ENCODE measurements at regions not wholly inside any gene's neighbourhood (a gene's known extent, or its start where the extent isn't known, plus 50 kb on each side); places are given as distances from the start of the nearest gene placed in this dataset.

DNA sequence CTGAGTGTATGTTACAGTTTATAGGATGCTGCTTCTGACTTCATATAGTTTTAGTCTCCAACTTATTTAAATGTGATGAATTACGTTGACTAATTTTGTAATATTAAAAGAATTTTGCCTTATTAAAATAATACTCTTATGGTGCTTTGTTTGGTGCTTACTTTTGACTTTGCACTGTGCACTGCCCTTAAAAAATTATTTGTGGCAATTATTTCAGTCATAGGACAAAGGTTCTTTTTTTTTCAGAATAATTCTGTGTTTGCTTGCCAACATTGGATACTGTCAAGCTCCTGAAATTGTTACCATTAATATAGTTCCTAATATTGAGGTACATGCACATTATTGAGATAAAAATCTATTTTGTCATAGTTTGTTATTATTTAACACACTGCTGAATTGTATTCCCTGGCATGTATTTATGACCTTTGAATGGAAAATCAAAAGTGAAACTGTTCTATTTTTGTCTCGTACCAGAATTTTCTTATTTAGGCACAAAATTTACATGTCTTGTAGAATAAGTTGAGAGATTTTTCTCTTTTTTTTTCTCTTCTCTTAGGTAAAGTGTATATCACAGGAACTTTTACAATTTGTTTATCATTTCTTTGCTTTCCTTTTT, 572.8 kb upstream of the KLHL29 start:
- no peak for DNase-seq (ENCODE audit: low read depth in 2 of 2)

DNA sequence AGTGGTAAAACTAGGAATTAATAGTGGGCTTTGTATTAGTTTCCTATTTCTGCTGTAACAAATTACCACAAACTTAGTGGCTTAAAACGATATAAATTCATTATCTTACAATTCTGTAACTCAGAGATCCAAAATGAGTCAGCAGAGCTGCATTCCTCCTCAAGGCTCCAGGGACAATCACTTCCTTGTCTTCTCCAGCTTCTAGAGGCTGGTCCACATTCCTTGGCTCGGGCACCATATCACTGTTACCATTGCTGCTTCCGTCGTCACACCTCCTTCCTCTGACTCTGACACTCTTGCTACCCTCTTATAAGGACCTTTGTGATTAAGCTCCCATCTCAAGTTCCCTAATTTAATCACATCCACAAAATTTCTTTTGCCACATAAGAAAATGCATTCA, 567.8 kb upstream of the KLHL29 start:
- DNase-seq (ENCODE audit: low read depth in 2 of 2) = no peak

DNA sequence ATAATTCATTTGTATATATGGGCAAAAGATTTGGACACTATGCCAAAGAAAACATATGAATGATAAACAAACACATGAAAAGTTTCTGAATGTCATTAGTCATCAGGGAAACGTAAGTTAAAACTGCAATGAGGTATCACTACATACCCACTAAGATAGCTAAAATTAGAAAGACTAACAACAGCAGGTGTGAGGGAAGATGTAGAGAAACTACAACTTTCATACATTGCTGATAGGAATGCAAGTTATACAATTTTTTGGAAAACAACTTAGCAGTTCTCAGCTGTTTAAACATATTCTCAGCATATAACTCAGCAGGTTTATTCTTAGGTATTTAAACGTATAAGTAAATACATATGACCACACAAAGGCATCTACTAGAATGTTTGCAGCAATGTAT, 563.5 kb upstream of the KLHL29 start:
- DNase-seq (ENCODE audit: low read depth in 2 of 2) = no peak

DNA sequence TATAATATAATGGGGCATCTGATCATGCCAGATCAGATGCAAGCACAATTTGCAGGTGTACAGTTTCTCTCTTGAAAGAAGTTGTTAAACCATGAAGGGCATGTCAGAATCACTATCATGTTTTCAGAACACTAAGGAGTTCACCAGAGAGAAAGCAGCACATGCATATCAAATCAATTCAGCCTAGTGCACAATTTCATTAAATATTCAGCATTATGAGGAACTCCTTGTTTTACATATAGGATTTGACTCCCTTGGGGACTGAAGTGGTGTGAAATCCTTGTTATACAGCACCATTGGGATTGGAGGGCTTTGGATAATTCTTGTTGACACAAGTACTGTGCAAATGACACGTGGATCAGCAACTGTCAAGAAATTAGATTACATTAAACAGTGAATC, 562.1 kb upstream of the KLHL29 start:
- no peak for DNase-seq (ENCODE audit: low read depth in 2 of 2)

DNA sequence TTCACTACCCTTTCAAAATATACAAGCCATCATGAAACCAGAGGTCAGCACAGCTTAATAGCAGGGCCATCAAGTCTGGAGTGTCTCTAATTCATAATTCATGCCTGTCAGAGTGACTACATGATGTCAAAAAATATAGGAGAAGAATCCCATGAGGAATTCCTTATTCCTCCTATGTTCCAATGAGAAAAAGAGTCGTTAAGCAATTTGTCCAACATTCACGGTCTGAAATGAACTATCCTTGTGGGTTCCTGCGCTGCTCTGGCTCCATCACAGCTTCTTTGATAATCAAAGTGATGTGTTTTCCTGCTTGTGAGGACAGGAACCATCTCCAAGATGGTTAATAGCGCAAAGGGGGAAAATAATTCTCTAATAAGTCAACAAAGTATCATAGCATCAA, 560.4 kb upstream of the KLHL29 start:
- no peak for DNase-seq (ENCODE audit: low read depth in 2 of 2)

DNA sequence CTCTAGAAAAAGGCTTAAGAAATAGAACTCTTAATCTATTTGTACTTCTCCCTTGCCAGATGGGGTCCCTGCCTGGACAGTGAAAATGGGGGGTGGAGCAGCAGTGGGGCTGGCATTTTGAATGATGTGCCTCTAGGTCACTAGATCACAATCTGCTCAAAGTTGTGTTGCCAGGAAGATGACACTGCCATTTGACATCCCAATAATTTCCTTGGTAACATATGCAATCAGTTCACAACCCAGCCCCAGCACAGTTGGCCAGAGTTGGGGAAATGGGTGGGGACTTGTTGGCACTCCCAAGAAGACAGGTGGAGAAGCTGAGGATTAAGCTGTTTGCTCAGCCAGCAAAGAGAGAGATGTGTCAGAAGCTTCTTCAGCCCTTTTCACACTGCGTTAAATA, 558.3 kb upstream of the KLHL29 start:
- no peak for DNase-seq (ENCODE audit: low read depth in 2 of 2)

DNA sequence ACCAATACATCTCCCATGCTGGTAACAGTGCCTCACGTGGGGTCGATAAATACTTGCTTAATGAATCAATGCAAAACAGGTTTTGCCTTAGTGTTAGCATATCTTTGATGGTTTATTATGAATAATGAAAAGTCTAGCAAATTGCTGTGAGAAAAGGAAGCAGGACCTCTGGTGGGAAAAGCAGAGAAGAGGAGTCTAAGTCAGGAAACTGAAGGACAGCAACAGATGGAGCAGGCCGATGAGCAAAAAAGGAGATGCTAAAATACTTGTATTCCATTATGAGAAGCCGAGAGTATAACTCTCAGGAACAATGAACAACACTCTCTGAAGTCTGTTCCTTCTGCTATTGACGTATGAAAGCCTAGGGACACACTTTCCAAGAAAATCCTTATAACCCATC, 555.2 kb upstream of the KLHL29 start:
- no peak for DNase-seq (ENCODE audit: low read depth in 2 of 2)

DNA sequence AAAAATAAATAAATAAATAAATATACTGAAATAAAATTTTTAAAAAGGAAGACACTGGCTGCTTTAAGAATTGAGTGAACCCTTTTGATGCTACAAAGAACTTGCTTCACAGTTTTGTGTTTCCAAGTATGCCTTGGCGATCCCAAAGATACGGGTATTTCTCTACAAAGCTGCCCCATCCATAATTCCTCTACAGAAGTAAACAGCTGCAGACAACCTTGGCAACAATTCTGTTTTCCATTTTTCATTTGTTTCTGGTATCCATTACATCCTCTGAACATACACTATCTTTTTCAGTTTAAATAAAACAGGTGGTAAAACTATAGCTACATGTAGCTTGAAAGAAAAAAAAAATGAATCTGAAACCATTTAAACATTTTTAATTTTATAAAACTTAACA, 552.8 kb upstream of the KLHL29 start:
- no peak for DNase-seq (ENCODE audit: low read depth in 2 of 2)

DNA sequence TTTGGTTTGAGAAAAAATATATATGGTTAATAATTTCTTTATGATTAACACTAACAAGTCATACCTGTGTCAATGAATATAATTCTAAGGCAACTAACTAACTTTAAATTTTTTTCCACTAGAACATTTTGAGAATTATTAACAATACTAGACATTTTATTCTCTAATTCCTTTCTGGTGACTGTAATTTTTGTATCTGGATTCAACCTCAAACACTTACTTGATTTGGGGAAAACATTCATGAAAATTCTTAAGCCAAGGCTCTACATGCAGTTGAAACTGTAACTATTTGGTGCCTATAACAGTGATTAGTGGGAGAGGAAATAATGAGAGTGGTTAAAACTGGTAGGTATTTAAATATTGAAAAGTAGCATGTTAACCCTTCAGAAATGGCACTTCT, 546.5 kb upstream of the KLHL29 start:
- DNase-seq (ENCODE audit: low read depth in 2 of 2) = no peak

DNA sequence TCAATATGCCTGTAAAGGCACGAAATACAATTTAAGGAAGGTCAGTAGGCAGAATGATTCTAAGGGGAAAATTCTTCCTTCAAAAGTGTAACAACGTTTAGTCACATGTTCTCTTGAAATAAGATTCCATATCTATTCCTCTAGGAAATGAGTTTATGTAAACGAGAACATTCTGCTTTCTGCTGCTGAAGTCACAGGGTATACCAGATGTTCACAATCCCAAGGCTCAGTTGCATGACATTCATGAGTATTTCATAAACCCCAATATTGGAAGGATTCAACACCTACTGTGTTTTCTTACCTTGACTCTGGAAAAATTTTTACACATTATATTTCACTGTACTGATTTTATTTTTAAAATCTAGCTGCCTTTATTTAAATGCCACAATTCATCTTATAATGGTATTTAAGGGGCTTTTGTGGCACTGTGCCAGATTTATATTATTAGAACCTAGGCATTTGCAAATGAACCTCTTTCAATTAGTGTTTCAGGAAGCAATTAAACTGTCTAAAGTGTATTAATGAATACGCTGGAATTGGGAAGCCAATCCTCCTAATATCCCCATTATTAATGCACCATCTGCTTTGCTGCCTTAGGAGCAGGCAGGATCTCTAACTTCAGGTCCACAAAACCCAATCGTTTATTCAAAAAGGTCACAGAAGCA, 542.6 kb upstream of the KLHL29 start:
- no peak for DNase-seq (ENCODE audit: low read depth in 2 of 2)

DNA sequence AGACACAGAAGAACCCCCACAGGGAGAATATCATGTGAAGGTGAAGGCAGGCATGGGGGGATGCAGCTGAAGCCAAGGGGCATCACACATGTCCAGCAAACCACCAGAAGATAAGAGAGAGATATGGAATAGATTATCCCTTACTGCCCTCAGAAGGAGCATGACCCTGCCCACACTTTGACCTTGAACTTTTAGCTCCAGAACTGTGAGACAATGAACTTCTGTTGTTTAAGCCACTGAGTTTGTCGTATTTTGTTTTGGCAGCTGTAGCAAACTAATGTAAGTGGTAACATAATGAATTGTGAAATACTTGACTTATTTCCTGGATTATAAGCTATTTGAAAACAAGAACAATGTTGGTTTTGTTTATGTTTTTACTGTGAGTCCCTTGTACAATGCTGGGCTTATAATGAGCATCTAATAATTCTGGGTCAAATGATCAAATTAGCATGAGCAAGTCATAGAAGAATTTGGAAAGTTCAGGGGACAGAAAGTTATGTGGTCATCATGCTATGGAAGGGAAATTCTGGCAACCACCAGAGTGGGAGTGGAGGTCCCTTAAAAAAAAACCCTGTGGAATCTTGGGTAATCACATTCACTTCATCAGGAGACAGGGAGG, 541.0 kb upstream of the KLHL29 start:
- DNase-seq (ENCODE audit: low read depth in 2 of 2) = no peak

DNA sequence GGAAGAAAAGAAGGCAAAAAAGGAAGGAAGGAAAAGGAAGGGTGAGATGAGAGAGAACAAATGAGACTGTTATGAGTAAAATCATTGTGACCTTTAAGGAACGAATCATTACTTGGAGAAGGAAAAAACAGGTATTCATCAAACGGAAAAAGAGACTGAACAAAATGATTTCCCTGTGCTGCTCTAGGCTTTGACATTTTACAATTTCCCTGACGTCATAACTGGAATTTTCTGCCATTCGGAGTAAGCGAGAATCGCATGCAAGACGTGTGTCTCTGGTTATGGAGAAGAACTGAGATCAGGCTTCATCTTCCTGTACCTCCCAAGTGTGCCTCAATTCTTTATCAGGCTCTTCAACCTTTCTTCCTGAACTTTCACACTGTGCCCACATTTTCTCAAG, 534.7 kb upstream of the KLHL29 start:
- no peak for DNase-seq (ENCODE audit: low read depth in 2 of 2)

DNA sequence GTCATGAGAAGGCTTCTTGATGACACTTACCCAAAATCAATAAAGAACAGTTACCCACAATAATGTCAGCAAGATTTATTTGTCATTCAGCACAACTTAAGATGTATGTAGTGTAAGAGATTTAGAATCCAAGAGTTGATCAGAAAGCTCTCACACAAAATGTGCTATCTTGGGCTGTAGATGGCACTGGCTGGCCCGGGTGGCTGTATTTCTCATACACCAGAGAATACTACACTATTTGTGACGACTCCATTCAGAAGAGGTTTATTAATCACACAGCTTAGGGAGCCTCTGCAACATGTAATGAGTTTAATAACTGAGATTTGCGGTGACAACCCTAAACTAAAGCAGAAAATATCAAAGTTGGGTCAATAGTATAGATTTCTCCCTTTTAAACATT, 530.4 kb upstream of the KLHL29 start:
- DNase-seq (ENCODE audit: low read depth in 2 of 2) = no peak

DNA sequence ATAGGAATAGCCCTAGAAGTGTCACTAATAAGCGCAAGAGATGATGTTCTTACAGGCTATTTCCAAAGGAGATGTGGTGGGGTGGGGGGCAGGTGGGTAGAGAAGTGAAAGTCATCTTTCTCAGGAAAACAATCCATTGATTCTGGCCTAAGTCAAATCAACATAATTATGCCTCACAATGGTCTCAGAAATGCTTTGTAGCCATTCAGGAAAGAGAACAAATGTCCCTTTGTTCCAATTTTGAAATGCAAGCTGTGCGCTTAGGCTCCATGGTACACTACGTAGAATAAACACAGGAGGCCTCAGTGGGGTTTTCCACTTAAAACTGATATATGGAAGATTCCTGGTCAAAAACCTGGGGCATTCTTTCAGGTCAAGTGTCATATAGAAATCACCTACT, 529.9 kb upstream of the KLHL29 start:
- DNase-seq (ENCODE audit: low read depth in 2 of 2) = no peak

DNA sequence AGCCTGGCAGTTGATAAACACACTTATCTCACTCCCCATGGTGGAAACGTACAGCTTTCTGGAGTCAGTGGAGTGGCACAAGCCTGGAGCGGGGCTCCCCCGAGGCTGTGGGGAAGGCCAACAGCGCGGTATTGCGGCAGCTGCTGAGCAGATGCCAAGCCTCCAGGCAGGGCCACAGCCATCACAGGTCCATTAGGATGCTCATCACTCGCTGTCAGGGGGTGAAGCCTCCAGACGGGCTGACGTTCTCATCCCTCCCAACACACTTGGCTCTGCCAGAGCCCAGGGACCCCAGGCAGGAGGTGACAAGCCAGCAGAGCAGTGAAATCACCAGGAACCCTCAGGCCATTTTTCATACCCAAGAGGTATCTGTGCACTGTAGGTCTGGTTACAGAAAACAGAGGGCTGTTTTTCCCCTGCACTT, 529.2 kb upstream of the KLHL29 start:
- no peak for DNase-seq (ENCODE audit: low read depth in 2 of 2)

DNA sequence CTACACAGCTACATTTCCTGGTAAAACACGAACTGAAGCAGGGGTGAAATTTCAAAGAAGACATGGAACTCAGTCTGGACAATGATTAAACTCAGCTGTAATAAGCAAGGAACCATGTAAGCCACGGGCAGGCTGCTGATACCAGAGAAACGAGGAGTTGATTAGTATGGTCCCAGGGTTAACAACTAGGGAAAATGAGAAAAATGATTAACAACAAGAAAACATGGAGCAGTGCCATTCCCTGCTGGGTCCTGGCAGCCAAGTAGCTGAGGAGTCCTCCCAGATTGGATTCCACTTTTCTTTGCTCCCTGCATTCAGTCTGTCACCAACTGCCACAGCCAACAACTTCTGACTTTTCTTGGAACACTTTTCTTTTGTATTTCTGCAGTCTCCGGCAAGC, 517.0 kb upstream of the KLHL29 start:
- DNase-seq (ENCODE audit: low read depth in 2 of 2) = no peak

DNA sequence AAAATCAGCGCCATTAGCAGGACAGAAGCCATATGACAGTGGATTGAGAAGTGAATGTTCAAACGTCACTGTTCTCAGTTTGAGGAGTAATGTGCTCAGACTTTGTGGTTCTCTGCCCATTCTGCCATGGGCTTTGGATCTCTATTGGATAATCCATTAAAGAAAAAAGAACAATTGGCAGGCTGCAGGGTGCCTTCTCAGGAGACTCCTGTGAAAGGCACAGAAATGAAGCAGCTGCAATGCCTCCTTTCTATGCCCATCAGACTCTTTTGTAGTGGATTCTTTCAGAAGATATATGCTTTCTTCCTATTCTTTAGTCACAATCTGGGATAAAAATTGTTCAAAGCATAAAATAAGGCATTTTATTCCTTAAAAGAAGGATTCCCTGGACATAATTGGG, 506.9 kb upstream of the KLHL29 start:
- no peak for DNase-seq (ENCODE audit: low read depth in 2 of 2)

DNA sequence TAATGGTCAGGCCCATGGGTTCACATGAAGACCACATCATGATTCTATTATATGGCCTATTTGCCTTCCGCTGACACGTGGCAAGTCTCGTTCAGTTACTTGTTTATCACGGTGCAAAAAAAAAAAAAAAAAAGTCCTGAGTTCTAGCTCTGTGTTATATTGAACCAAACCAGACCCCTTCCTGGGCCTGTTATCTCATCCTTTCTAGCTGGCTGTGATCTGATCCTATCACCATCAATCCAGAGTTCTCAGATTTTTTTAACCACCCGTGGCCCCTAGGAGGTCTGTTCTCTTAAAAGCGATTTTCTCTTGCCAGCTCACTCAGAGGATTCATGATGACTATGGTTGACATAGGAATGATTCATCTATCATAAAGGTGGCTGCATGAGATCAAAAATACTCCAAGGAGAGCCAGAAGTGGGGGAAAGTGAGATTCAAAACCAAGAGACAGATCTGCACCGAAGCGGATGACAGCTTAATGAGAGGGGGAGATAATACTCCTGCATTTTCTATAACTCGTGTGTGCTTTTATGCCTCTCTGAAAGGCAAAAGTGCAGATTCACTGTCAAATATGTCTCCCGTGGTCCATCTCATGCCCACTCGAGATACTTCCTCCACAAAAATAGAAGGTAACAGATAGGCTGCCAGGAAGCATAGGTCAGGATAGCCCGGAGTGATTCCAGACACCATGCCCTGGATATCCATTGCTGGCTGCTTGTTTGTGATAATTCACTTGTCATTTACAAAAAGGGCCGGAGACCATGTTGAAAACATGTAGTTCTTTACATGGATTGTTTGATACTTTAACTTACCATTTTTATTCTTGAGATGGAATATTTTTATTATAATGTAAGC, 505.7 kb upstream of the KLHL29 start:
- DNase-seq (ENCODE audit: low read depth in 2 of 2) = no peak

DNA sequence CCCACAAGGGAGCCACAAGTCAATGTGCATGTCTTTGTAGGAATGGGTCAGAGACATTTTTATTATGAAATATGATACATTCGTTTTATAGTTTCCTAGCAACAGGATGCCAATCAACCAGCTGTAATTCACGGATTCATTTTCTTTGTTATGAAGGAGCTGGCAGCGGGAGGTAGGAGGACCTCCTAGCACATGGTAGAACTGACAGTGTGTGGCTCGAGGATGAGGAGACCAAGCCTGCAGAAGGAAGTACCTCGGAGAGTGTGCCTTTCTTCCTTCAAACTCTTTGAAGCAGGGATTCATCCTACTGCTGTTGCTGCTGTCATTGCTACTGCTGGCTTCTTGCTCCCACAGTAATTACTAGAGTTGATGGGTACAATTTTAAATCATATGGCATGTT, 504.8 kb upstream of the KLHL29 start:
- no peak for DNase-seq (ENCODE audit: low read depth in 2 of 2)

DNA sequence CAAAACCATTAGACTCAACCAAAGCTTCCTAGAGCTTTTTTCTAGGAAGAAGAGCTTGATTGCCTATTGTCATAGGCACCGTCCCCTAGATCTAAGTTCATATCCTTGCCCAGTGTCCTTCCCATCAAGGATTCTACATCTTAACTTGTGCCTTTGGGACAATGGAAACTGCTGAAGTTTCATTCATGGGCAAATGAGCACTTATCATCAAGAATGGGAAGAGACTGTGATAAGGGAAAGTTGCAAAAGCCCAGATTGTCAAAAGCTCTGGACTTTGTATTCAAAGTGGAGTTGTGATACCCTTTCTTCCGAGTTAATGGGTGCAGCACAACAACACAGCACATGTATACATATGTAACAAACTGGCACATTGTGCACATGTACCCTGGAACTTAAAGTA, 503.0 kb upstream of the KLHL29 start:
- DNase-seq (ENCODE audit: low read depth in 2 of 2) = no peak

DNA sequence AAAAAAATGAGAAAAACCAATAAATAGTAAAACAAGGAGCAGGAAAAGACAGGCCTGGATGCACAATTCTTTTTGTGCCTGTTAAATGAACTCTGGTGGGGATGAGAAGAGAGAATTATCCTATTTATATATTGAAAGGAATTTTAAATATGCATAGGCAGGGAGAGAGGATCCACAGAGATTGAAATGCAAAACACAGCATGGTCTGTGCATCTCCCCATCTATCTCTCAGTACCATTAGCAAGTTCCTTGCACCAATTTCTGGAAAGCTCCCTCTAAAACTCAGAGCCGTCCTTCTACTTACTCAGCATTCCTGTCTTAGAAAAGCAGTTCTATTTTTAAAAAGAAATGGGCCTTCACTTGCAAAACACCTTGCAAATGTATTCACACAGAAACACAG, 502.3 kb upstream of the KLHL29 start:
- DNase-seq (ENCODE audit: low read depth in 2 of 2) = no peak

DNA sequence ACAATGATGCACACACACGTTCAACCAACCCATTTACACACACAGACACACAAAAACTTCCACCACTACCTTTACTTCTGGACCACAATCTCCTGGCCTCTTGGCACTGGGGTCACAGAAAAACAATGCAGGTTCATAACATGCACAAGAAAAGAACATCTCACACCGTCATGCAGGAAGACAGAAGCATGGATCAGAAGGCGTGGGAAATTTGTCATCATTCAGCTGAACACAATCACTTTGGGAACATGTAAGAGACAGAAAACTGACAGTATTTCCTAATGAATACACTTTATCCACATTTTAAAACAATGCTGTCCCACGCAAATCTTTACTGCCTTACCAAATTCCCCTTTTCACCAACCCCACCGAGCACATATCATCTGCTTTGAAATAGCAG, 501.9 kb upstream of the KLHL29 start:
- no peak for DNase-seq (ENCODE audit: low read depth in 2 of 2)

DNA sequence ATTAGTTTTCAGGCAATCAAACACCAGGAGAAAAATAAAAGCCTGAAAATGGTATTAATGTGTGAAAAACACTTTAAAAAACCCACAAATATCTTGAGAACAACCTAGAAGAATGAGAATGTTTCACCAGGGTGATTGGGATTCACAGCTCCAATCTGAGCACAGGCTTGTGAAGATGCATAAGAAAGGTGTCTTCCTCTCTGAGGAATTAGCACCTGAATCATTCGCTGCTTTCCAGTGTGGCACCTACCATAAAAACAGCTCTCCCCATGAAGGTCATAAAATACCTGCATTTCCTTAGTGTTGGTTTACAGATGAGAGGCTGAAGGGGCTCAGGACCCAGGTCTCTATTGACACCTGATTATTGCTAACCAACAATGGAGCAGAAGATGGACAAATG, 499.7 kb upstream of the KLHL29 start:
- no peak for DNase-seq (ENCODE audit: low read depth in 2 of 2)
